ENCODE measurements at regions not wholly inside any gene's neighbourhood (a gene's known extent, or its start where the extent isn't known, plus 50 kb on each side); places are given as distances from the start of the nearest gene placed in this dataset.
"Not testable (repeated sequence)": the region's sequence is repeated elsewhere in the genome, so short reads cannot be mapped to it uniquely, and the experiment has no call there.

- H3K27ac Mint-ChIP-seq; ATAC-seq (replicated peaks in 1 of 4); H3K36me3 Mint-ChIP-seq; H3K27me3 ChIP-seq (replicated peaks in 1 of 2; ENCODE audit: control insufficient read depth in 2 of 2, extremely low read depth in 1 of 2, insufficient read depth in 2 of 2, low read length in 1 of 2); H3K4me1 ChIP-seq (ENCODE audit: control insufficient read depth in 1 of 2, extremely low read depth in 1 of 2, insufficient read depth in 2 of 2, low read length in 2 of 2); H3K4me3 Mint-ChIP-seq; H3K4me3 ChIP-seq (ENCODE audit: control insufficient read depth in 1 of 2, extremely low read depth in 1 of 2, low read length in 1 of 2); POLR2A ChIA-PET; H3K36me3 ChIP-seq (ENCODE audit: control insufficient read depth in 2 of 2, extremely low read depth in 1 of 2, insufficient read depth in 1 of 2, low read length in 1 of 2); H3K9me3 Mint-ChIP-seq; H3K27ac ChIP-seq (ENCODE audit: low read length); DNase-seq; H3K9me3 ChIP-seq; CTCF ChIA-PET; H3K4me1 Mint-ChIP-seq: not testable (repeated sequence)
- WGBS (ENCODE audit: insufficient coverage) = no CpG with 5 or more reads among the region's 4 CpGs
- peaks cover 11 to 21% of the 10 kb centered on the region in 2 donors for H3K27me3 Mint-ChIP-seq
Measured at GRCh38 chrX:71822314-71822713, 59.2 kb downstream of the CXorf49B start.

GRCh38 chrX:71823391-71824057, 60.4 kb downstream of the CXorf49B start:
- no peak for DNase-seq
- H3K27me3 ChIP-seq (replicated peaks in 1 of 2; ENCODE audit: control insufficient read depth in 2 of 2, extremely low read depth in 1 of 2, insufficient read depth in 2 of 2, low read length in 1 of 2) = peaks cover 0 to 3% of the 10 kb centered on the region in 2 experiments
- Mint-ChIP-seq H3K36me3 (no peaks in the 10 kb centered on the region), H3K4me1 (no peaks in the 10 kb centered on the region), H3K9me3 (no peaks in the 10 kb centered on the region), H3K4me3 (no peak overlapping the region), H3K27ac (no peak overlapping the region), H3K27me3 (peaks cover 10 to 26% of the 10 kb centered on the region in 2 donors)
- no peak overlapping the region for H3K27ac ChIP-seq (ENCODE audit: low read length)
- no peak overlapping the region for H3K4me3 ChIP-seq (ENCODE audit: control insufficient read depth in 1 of 2, extremely low read depth in 1 of 2, low read length in 1 of 2)
- no peak for ATAC-seq (replicated peaks in 1 of 4)
- WGBS (ENCODE audit: insufficient coverage) = 91% methylated on average over 4 of the region's 12 CpGs
- no peaks in the 10 kb centered on the region for H3K9me3 ChIP-seq
- ChIA-PET POLR2A (no interaction called here), CTCF (no interaction called here)
- H3K4me1 ChIP-seq (ENCODE audit: control insufficient read depth in 1 of 2, extremely low read depth in 1 of 2, insufficient read depth in 2 of 2, low read length in 2 of 2) = no peaks in the 10 kb centered on the region
- H3K36me3 ChIP-seq (ENCODE audit: control insufficient read depth in 2 of 2, extremely low read depth in 1 of 2, insufficient read depth in 1 of 2, low read length in 1 of 2) = no peaks in the 10 kb centered on the region

- Mint-ChIP-seq H3K36me3 (no peaks in the 10 kb centered on the region), H3K4me1 (no peaks in the 10 kb centered on the region), H3K9me3 (peaks cover 0 to 18% (median 4%) of the 10 kb centered on the region in 3 donors), H3K27me3 (peaks cover 12 to 38% of the 10 kb centered on the region in 2 donors), H3K27ac (no peak overlapping the region), H3K4me3 (no peak overlapping the region)
- no peak overlapping the region for H3K4me3 ChIP-seq (ENCODE audit: control insufficient read depth in 1 of 2, extremely low read depth in 1 of 2, low read length in 1 of 2)
- peaks cover 0 to 6% of the 10 kb centered on the region in 2 experiments for H3K27me3 ChIP-seq (replicated peaks in 1 of 2; ENCODE audit: control insufficient read depth in 2 of 2, extremely low read depth in 1 of 2, insufficient read depth in 2 of 2, low read length in 1 of 2)
- H3K36me3 ChIP-seq (ENCODE audit: control insufficient read depth in 2 of 2, extremely low read depth in 1 of 2, insufficient read depth in 1 of 2, low read length in 1 of 2) = no peaks in the 10 kb centered on the region
- POLR2A ChIA-PET = no interaction called here
- ATAC-seq (replicated peaks in 1 of 4) = no peak
- WGBS (ENCODE audit: insufficient coverage) = 100% methylated on average over 1 of the region's 6 CpGs
- no peaks in the 10 kb centered on the region for H3K4me1 ChIP-seq (ENCODE audit: control insufficient read depth in 1 of 2, extremely low read depth in 1 of 2, insufficient read depth in 2 of 2, low read length in 2 of 2)
- CTCF ChIA-PET = no interaction called here
- no peak for DNase-seq
- H3K27ac ChIP-seq (ENCODE audit: low read length) = no peak overlapping the region
- no peaks in the 10 kb centered on the region for H3K9me3 ChIP-seq
Measured at GRCh38 chrX:71828086-71828485, 64.9 kb downstream of the CXorf49B start.

GRCh38 chrX:71838092-71838491, 72.6 kb upstream of the NHSL2 start:
- peaks cover 3 to 22% of the 10 kb centered on the region in 2 donors for H3K27me3 Mint-ChIP-seq
- DNase-seq; H3K27ac ChIP-seq (ENCODE audit: low read length); H3K4me3 Mint-ChIP-seq; CTCF ChIA-PET; H3K4me1 ChIP-seq (ENCODE audit: control insufficient read depth in 1 of 2, extremely low read depth in 1 of 2, insufficient read depth in 2 of 2, low read length in 2 of 2); H3K27ac Mint-ChIP-seq; H3K4me1 Mint-ChIP-seq; POLR2A ChIA-PET; H3K4me3 ChIP-seq (ENCODE audit: control insufficient read depth in 1 of 2, extremely low read depth in 1 of 2, low read length in 1 of 2); H3K36me3 ChIP-seq (ENCODE audit: control insufficient read depth in 2 of 2, extremely low read depth in 1 of 2, insufficient read depth in 1 of 2, low read length in 1 of 2); ATAC-seq (replicated peaks in 1 of 4); H3K9me3 Mint-ChIP-seq; H3K9me3 ChIP-seq; H3K27me3 ChIP-seq (replicated peaks in 1 of 2; ENCODE audit: control insufficient read depth in 2 of 2, extremely low read depth in 1 of 2, insufficient read depth in 2 of 2, low read length in 1 of 2); H3K36me3 Mint-ChIP-seq: not testable (repeated sequence)
- WGBS (ENCODE audit: insufficient coverage) = no CpG with 5 or more reads among the region's 4 CpGs

- Histone ChIP-seq H3K9me3 (no peaks in the 10 kb centered on the region), H3K27me3 (replicated peaks in 1 of 2; ENCODE audit: control insufficient read depth in 2 of 2, extremely low read depth in 1 of 2, insufficient read depth in 2 of 2, low read length in 1 of 2) (peaks cover 0 to 2% of the 10 kb centered on the region in 2 experiments), H3K36me3 (ENCODE audit: control insufficient read depth in 2 of 2, extremely low read depth in 1 of 2, insufficient read depth in 1 of 2, low read length in 1 of 2) (no peaks in the 10 kb centered on the region), H3K27ac (ENCODE audit: low read length) (no peak overlapping the region), H3K4me3 (ENCODE audit: control insufficient read depth in 1 of 2, extremely low read depth in 1 of 2, low read length in 1 of 2) (no peak overlapping the region), H3K4me1 (ENCODE audit: control insufficient read depth in 1 of 2, extremely low read depth in 1 of 2, insufficient read depth in 2 of 2, low read length in 2 of 2) (no peaks in the 10 kb centered on the region)
- no peaks in the 10 kb centered on the region for H3K36me3 Mint-ChIP-seq
- H3K4me3 Mint-ChIP-seq = no peak overlapping the region
- WGBS (ENCODE audit: insufficient coverage) = 60% methylated on average over 1 of the region's 1 CpG
- peaks cover 0 to 4% (median 0%) of the 10 kb centered on the region in 3 donors for H3K9me3 Mint-ChIP-seq
- ChIA-PET CTCF (no interaction called here), POLR2A (no interaction called here)
- ATAC-seq (replicated peaks in 1 of 4) = no peak
- no peaks in the 10 kb centered on the region for H3K4me1 Mint-ChIP-seq
- H3K27me3 Mint-ChIP-seq = peaks cover 4 to 36% of the 10 kb centered on the region in 2 donors
- no peak overlapping the region for H3K27ac Mint-ChIP-seq
- DNase-seq = no peak
Measured at GRCh38 chrX:71846429-71846828, 64.2 kb upstream of the NHSL2 start.

- no peak overlapping the region for H3K4me3 ChIP-seq (ENCODE audit: control insufficient read depth in 1 of 2, extremely low read depth in 1 of 2, low read length in 1 of 2)
- DNase-seq (no peak), ATAC-seq (replicated peaks in 1 of 4) (no peak)
- no peaks in the 10 kb centered on the region for H3K9me3 ChIP-seq
- H3K4me3 Mint-ChIP-seq = no peak overlapping the region
- CTCF ChIA-PET = no interaction called here
- no peak overlapping the region for H3K27ac ChIP-seq (ENCODE audit: low read length)
- H3K36me3 Mint-ChIP-seq = no peaks in the 10 kb centered on the region
- POLR2A ChIA-PET = interaction anchor here in 1 of 2 donors (0.6 kb wide), 1 partner anchor 412 kb away, joined by 3 read pairs; no protein-coding TSS in a partner anchor
- 57% methylated on average over 1 of the region's 9 CpGs for WGBS (ENCODE audit: insufficient coverage)
- no peaks in the 10 kb centered on the region for H3K4me1 Mint-ChIP-seq
- H3K9me3 Mint-ChIP-seq = no peaks in the 10 kb centered on the region
- H3K27me3 Mint-ChIP-seq = peaks cover 9 to 44% of the 10 kb centered on the region in 2 donors
- no peaks in the 10 kb centered on the region for H3K36me3 ChIP-seq (ENCODE audit: control insufficient read depth in 2 of 2, extremely low read depth in 1 of 2, insufficient read depth in 1 of 2, low read length in 1 of 2)
- H3K27ac Mint-ChIP-seq = no peak overlapping the region
- H3K27me3 ChIP-seq (replicated peaks in 1 of 2; ENCODE audit: control insufficient read depth in 2 of 2, extremely low read depth in 1 of 2, insufficient read depth in 2 of 2, low read length in 1 of 2) = peaks cover 0 to 2% of the 10 kb centered on the region in 2 experiments
- H3K4me1 ChIP-seq (ENCODE audit: control insufficient read depth in 1 of 2, extremely low read depth in 1 of 2, insufficient read depth in 2 of 2, low read length in 2 of 2) = no peaks in the 10 kb centered on the region
Measured at GRCh38 chrX:71852182-71852581, 58.5 kb upstream of the NHSL2 start.
